MM.1S (cell line): ENCODE measurements at regions not wholly inside any gene's neighbourhood (a gene's known extent, or its start where the extent isn't known, plus 50 kb on each side); places are given as distances from the start of the nearest gene placed in this dataset.

ENCODE experiments used
- DNase-seq: peaks from one replicate; pipeline ENCODE4 v3.0.0-alpha.2; 2015
- H2AFZ ChIP-seq: fragments of 300-600 bp; sonication (generic); 2 replicates; pipeline ENCODE4 v1.6.0; 2016; ENCODE audit warnings: antibody characterized with exemption, low read length
- H3F3A ChIP-seq: fragments of 300-600 bp; sonication (generic); 2 replicates; pipeline ENCODE4 v1.6.1; 2016; ENCODE audit warnings: mild to moderate bottlenecking, antibody characterized with exemption, low read length, moderate library complexity, mixed read lengths; ENCODE audit not compliant: insufficient read depth
- H3K27ac ChIP-seq: fragments of 300-600 bp; sonication (generic); 2 replicates; pipeline ENCODE4 v1.5.1; 2016; ENCODE audit warnings: mild to moderate bottlenecking, low read length
- H3K27me3 ChIP-seq: fragments of 300-600 bp; sonication (generic); replicated peaks from 2 replicates; pipeline ENCODE4 v1.6.0; 2016; ENCODE audit warnings: low read length; ENCODE audit not compliant: insufficient read depth
- H3K36me3 ChIP-seq: fragments of 300-600 bp; sonication (generic); replicated peaks from 2 replicates; pipeline ENCODE4 v1.6.1; 2016; ENCODE audit warnings: mild to moderate bottlenecking, low read length, mixed read lengths; ENCODE audit not compliant: insufficient read depth
- H3K4me1 ChIP-seq: fragments of 300-600 bp; sonication (generic); 2 replicates; pipeline ENCODE4 v1.6.1; 2016; ENCODE audit warnings: low read length, mixed read lengths
- H3K4me2 ChIP-seq: fragments of 300-600 bp; sonication (generic); 2 replicates; pipeline ENCODE4 v1.6.0; 2016; ENCODE audit warnings: low read depth, low read length
- H3K4me3 ChIP-seq: fragments of 300-600 bp; sonication (generic); 2 replicates; pipeline ENCODE4 v1.5.1; 2016; ENCODE audit warnings: low read length, mixed read lengths
- H3K79me2 ChIP-seq: fragments of 300-600 bp; sonication (generic); 2 replicates; pipeline ENCODE4 v1.6.1; 2016; ENCODE audit warnings: mixed run types, low read length, mixed read lengths
- H3K9ac ChIP-seq: fragments of 300-600 bp; sonication (generic); 2 replicates; pipeline ENCODE4 v1.6.1; 2016; ENCODE audit warnings: low read length, mixed read lengths
- H3K9me2 ChIP-seq: fragments of 300-600 bp; sonication (generic); replicated peaks from 2 replicates; pipeline ENCODE4 v1.6.1; 2016; ENCODE audit warnings: mild to moderate bottlenecking, low read length, mixed read lengths; ENCODE audit not compliant: insufficient read depth
- H3K9me3 ChIP-seq: fragments of 300-600 bp; sonication (generic); replicated peaks from 2 replicates; pipeline ENCODE4 v1.6.1; 2016; ENCODE audit warnings: mild to moderate bottlenecking, low read length, mixed read lengths; ENCODE audit not compliant: insufficient read depth
- H4K20me1 ChIP-seq: fragments of 300-600 bp; sonication (generic); 2 replicates; pipeline ENCODE4 v1.6.1; 2016; ENCODE audit warnings: mild to moderate bottlenecking, low read length, moderate library complexity, mixed read lengths; ENCODE audit not compliant: insufficient read depth
- CTCF ChIP-seq: fragments of 300-600 bp; sonication (generic); IDR thresholded peaks from 2 replicates; pipeline ENCODE4 v1.5.1; 2016; ENCODE audit warnings: antibody characterized with exemption, low read length, mixed read lengths
- EZH2 ChIP-seq: fragments of 300-600 bp; sonication (generic); optimal IDR thresholded peaks from 2 replicates; pipeline ENCODE3; 2017; ENCODE audit warnings: low read depth, mild to moderate bottlenecking, antibody characterized with exemption, low read length, mixed read lengths
- EZH2phosphoT487 ChIP-seq: fragments of 300-600 bp; sonication (generic); IDR thresholded peaks from 2 replicates; pipeline ENCODE4 v1.6.1; 2018; ENCODE audit warnings: antibody characterized with exemption, low read length

DNA sequence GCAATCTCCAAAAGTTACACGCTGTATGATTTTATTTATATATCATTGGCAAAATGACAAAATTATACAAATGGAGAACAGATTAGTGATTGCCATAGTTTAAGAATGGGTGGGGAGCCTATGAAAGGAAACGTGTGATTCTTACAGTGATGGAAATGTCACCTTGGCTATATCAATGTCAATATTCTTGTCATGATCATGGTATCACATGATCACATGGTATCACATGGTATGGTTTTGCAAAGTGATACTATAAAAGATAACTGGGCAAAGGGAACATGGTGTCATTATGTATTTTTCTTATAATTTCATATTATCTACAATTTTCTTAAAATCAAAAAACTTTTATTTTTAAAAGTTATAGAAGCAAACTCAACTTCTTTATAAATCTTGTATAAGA, 606.2 kb upstream of the ZEB2 start:
- Histone ChIP-seq H4K20me1 (no peaks in the 10 kb centered on the region), H3K4me1 (peaks cover 5% of the 10 kb centered on the region; the same call in 1 of the 2 replicates), H3K9me2 (no peaks in the 10 kb centered on the region), H3K36me3 (no peaks in the 10 kb centered on the region), H3K4me2 (no peak overlapping the region), H3K9me3 (no peaks in the 10 kb centered on the region), H3K4me3 (no peak overlapping the region), H3K27me3 (no peaks in the 10 kb centered on the region), H3K27ac (no peak overlapping the region), H2AFZ (no peak overlapping the region), H3K79me2 (no peaks in the 10 kb centered on the region), H3F3A (no peaks in the 10 kb centered on the region), H3K9ac (no peak overlapping the region)
- TF ChIP-seq CTCF, result no peak
- no peak for TF ChIP-seq EZH2
- TF ChIP-seq EZH2phosphoT487, result no peak
- no peak for DNase-seq

GRCh38 chr2:145124085-145124484, 604.2 kb upstream of the ZEB2 start:
- Histone ChIP-seq H2AFZ (no peak overlapping the region), H3K9me3 (no peaks in the 10 kb centered on the region), H3K36me3 (no peaks in the 10 kb centered on the region), H4K20me1 (no peaks in the 10 kb centered on the region), H3K79me2 (no peaks in the 10 kb centered on the region), H3K9ac (no peak overlapping the region), H3K27ac (no peak overlapping the region), H3K4me2 (no peak overlapping the region), H3K4me3 (no peak overlapping the region), H3K27me3 (no peaks in the 10 kb centered on the region), H3K9me2 (no peaks in the 10 kb centered on the region), H3K4me1 (peaks cover 5% of the 10 kb centered on the region; the same call in 1 of the 2 replicates), H3F3A (no peaks in the 10 kb centered on the region)
- no peak for DNase-seq
- TF ChIP-seq CTCF, result no peak
- no peak for TF ChIP-seq EZH2
- no peak for TF ChIP-seq EZH2phosphoT487

DNA sequence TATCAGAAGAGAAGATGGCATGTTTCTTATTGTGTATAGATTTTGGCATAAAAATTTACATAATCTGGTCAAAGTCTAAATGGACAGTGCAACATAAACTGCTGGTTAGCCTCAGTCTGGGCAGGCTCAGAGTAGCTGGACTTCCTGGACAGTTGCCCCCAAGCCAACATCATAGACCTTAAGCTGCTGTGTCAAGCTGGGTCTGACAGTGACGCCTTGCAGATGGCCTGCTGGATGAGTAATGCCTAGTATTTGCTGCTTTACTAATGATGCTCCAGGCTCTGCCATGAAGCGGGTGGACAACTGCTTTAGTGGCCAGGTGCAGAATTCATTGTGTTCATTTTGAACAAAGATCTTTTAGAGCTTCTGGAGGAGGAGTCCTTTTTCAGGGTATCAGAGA, 603.7 kb upstream of the ZEB2 start:
- no peak overlapping the region for H3K27ac ChIP-seq
- no peak for DNase-seq
- no peak for TF ChIP-seq EZH2
- TF ChIP-seq EZH2phosphoT487, result no peak
- no peak for TF ChIP-seq CTCF
- no peaks in the 10 kb centered on the region for H3K79me2 ChIP-seq
- no peak overlapping the region for H3K4me3 ChIP-seq
- H3K9me2 ChIP-seq, result no peaks in the 10 kb centered on the region
- no peak overlapping the region for H3K4me2 ChIP-seq
- H3K36me3 ChIP-seq, result no peaks in the 10 kb centered on the region
- H2AFZ ChIP-seq, result no peak overlapping the region
- H3K9me3 ChIP-seq, result no peaks in the 10 kb centered on the region
- H4K20me1 ChIP-seq, result no peaks in the 10 kb centered on the region
- no peak overlapping the region for H3K9ac ChIP-seq
- H3F3A ChIP-seq, result no peaks in the 10 kb centered on the region
- H3K4me1 ChIP-seq, result peaks cover 5% of the 10 kb centered on the region; the same call in 1 of the 2 replicates
- no peaks in the 10 kb centered on the region for H3K27me3 ChIP-seq
